A673 (cell line): ENCODE measurements at regions not wholly inside any gene's neighbourhood (a gene's known extent, or its start where the extent isn't known, plus 50 kb on each side); places are given as distances from the start of the nearest gene placed in this dataset.

ENCODE experiments used
- EZH2 ChIP-seq: fragments of 200-600 bp; sonication (generic); IDR thresholded peaks from 2 replicates; pipeline ENCODE4 v1.6.1; 2017; ENCODE audit warnings: borderline replicate concordance, low read depth, mild to moderate bottlenecking, mixed read lengths, antibody characterized with exemption, low read length; ENCODE audit not compliant: poor library complexity, severe bottlenecking
- TF ChIP-seq, protein P1 (sequence below): fragments of 300-800, 200-600 bp; sonication (generic); conservative IDR thresholded peaks from 2 replicates; pipeline ENCODE4 v1.5.1; 2017; ENCODE audit warnings: low read depth, mild to moderate bottlenecking, antibody characterized with exemption, low read length, moderate library complexity, mixed read lengths

- TF ChIP-seq, protein P1, sequence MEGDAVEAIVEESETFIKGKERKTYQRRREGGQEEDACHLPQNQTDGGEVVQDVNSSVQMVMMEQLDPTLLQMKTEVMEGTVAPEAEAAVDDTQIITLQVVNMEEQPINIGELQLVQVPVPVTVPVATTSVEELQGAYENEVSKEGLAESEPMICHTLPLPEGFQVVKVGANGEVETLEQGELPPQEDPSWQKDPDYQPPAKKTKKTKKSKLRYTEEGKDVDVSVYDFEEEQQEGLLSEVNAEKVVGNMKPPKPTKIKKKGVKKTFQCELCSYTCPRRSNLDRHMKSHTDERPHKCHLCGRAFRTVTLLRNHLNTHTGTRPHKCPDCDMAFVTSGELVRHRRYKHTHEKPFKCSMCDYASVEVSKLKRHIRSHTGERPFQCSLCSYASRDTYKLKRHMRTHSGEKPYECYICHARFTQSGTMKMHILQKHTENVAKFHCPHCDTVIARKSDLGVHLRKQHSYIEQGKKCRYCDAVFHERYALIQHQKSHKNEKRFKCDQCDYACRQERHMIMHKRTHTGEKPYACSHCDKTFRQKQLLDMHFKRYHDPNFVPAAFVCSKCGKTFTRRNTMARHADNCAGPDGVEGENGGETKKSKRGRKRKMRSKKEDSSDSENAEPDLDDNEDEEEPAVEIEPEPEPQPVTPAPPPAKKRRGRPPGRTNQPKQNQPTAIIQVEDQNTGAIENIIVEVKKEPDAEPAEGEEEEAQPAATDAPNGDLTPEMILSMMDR = no peak
- TF ChIP-seq EZH2 = no peak
Measured at GRCh38 chr14:51787352-51787751, 73.1 kb upstream of the GNG2 start.
